T-helper 22 cell (primary cell): ENCODE measurements at regions not wholly inside any gene's neighbourhood (a gene's known extent, or its start where the extent isn't known, plus 50 kb on each side); places are given as distances from the start of the nearest gene placed in this dataset.
"Not testable (repeated sequence)": the region's sequence is repeated elsewhere in the genome, so short reads cannot be mapped to it uniquely, and the experiment has no call there.

ENCODE experiments used
- DNase-seq: peaks from one replicate; pipeline ENCODE4 v3.0.0-alpha.2; 2020; ENCODE audit warnings: low read depth

- DNase-seq, result no peak
Observed at GRCh38 chr15:79157631-79158592, 67.3 kb upstream of the RASGRF1 start.

- DNase-seq, result no peak
Observed at GRCh38 chr15:79156704-79157375, 66.3 kb upstream of the RASGRF1 start.

GRCh38 chr15:79154483-79155135 is 64.0 kb upstream of the RASGRF1 start:
- no peak for DNase-seq

GRCh38 chr15:79144290-79144689 is 53.7 kb upstream of the RASGRF1 start:
- DNase-seq, result not testable (repeated sequence)

GRCh38 chr15:79140846-79141570 is 50.4 kb upstream of the RASGRF1 start:
- no peak for DNase-seq
